Immature natural killer cell (primary cell): ENCODE measurements at regions not wholly inside any gene's neighbourhood (a gene's known extent, or its start where the extent isn't known, plus 50 kb on each side); places are given as distances from the start of the nearest gene placed in this dataset.

Source experiments
- DNase-seq, 3 donors: peaks; one replicate each; pipeline ENCODE4 v3.0.0; 2022; ENCODE audit warnings: mixed read lengths in 1 of 3
- H3K27ac Mint-ChIP-seq, 6 donors: one replicate each; pipeline ENCODE4 v1.8.0; 2020; ENCODE audit warnings: mixed read lengths in 6 of 6, mild to moderate bottlenecking in 5 of 6, inconsistent platforms in 4 of 6, moderate library complexity in 3 of 6
- H3K27me3 Mint-ChIP-seq, 3 donors: one replicate each; pipeline ENCODE4 v1.8.0; 2020 to 2021; ENCODE audit warnings: low read depth in 3 of 3, mild to moderate bottlenecking in 3 of 3, mixed read lengths in 3 of 3, moderate library complexity in 3 of 3, inconsistent platforms in 1 of 3
- H3K36me3 Mint-ChIP-seq, 3 donors: one replicate each; pipeline ENCODE4 v1.8.0; 2020; ENCODE audit warnings: mixed read lengths in 3 of 3, inconsistent platforms in 2 of 3, mild to moderate bottlenecking in 2 of 3
- H3K4me1 Mint-ChIP-seq, 2 donors: one replicate each; pipeline ENCODE4 v1.8.0; 2020; ENCODE audit warnings: inconsistent platforms in 2 of 2, mild to moderate bottlenecking in 2 of 2, mixed read lengths in 2 of 2, moderate library complexity in 1 of 2
- H3K4me3 Mint-ChIP-seq, 5 donors: one replicate each; pipeline ENCODE4 v1.8.0; 2020; ENCODE audit warnings: mild to moderate bottlenecking in 5 of 5, mixed read lengths in 5 of 5, inconsistent platforms in 3 of 5, moderate library complexity in 3 of 5
- H3K9me3 Mint-ChIP-seq, 6 donors: one replicate each; pipeline ENCODE4 v1.8.0; 2020; ENCODE audit warnings: mild to moderate bottlenecking in 6 of 6, mixed read lengths in 6 of 6, inconsistent platforms in 4 of 6, moderate library complexity in 3 of 6

DNA sequence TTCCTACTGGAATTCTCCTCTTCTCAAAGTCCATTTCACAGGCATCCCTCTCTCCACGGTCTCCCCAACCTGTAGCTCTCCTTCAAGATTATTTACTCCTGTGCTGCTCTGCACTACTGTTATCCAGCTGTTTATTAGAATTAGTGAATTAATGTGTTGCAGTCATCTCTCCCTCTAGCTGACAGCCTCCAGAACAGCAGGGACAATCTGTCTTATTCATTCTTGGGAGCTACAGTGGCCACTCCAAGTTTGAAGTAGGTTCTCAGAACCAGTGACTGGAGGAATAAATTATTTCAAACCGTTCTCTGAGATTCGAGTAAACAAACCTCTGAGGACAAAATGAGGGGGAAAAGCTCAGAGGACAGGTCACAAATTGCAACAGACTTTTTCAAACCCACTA, 330.9 kb downstream of the RRAGC start:
- no peaks in the 10 kb centered on the region for H3K9me3 Mint-ChIP-seq
- DNase-seq: no peak
- no peaks in the 10 kb centered on the region for H3K36me3 Mint-ChIP-seq
- H3K27me3 Mint-ChIP-seq: peaks cover 0 to 4% (median 4%) of the 10 kb centered on the region in 3 donors
- H3K4me3 Mint-ChIP-seq: no peak overlapping the region
- H3K4me1 Mint-ChIP-seq: peaks cover 11 to 12% of the 10 kb centered on the region in 2 donors
- H3K27ac Mint-ChIP-seq: peak overlapping the region in 1 of 6 donors; percentile 6

DNA sequence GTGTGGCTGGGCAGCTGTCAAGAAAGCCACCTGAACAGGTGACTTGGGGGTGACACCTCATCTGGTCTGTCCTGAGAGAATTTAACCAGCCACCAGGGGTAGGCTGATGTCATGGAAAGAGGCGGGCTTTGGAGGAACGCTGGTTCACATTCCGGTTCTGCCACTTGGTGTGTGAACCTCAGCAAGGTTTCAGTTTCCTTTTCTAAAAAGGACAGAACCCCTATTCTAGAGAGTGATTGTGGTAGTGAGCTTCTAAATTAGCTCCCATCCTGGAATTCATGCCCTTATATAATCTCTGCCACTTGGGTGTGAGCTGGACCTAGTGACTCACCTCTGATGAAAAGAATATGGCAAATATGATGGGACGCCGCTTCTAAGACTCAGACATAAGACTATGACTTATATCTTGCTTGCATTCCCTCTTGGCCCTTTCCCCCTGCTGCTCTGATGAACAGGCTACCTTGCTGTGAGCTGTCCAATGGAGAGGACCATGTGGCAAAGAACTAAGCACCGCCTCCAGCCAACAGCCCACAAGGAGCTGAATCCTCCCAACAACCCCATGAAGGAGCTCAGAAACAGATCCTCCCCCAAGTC, 332.1 kb downstream of the RRAGC start:
- Mint-ChIP-seq H3K36me3 (no peaks in the 10 kb centered on the region), H3K4me1 (peaks cover 11 to 12% of the 10 kb centered on the region in 2 donors), H3K9me3 (peaks cover 0 to 2% (median 0%) of the 10 kb centered on the region in 6 donors), H3K27ac (peak overlapping the region; percentile 2 to 84 (median 61)), H3K4me3 (peak overlapping the region; percentile 52 to 78 (median 56)), H3K27me3 (peaks cover 0 to 8% (median 5%) of the 10 kb centered on the region in 3 donors)
- DNase-seq: peak; percentile 48 to 58 (median 56)

DNA sequence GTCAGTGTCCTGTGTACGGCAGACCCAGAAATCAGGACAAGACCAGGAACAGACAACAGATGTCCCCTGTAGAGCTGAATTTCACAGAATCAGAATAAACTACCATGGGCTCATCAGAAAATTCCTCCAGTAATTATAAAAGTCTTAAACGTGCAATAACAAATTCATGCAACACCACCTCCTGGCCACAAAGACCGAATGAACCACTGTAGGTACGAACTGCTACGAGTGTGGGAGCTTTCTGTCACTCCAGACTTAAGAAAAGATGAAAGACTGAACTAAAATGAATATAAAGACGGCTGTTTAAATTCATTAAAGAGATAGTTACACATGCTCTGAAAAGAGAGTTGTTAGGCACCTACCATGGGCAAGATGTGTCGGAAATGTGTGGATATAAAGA, 333.5 kb downstream of the RRAGC start:
- H3K27me3 Mint-ChIP-seq: peaks cover 0 to 12% (median 5%) of the 10 kb centered on the region in 3 donors
- H3K27ac Mint-ChIP-seq: no peak overlapping the region
- no peak overlapping the region for H3K4me3 Mint-ChIP-seq

DNA sequence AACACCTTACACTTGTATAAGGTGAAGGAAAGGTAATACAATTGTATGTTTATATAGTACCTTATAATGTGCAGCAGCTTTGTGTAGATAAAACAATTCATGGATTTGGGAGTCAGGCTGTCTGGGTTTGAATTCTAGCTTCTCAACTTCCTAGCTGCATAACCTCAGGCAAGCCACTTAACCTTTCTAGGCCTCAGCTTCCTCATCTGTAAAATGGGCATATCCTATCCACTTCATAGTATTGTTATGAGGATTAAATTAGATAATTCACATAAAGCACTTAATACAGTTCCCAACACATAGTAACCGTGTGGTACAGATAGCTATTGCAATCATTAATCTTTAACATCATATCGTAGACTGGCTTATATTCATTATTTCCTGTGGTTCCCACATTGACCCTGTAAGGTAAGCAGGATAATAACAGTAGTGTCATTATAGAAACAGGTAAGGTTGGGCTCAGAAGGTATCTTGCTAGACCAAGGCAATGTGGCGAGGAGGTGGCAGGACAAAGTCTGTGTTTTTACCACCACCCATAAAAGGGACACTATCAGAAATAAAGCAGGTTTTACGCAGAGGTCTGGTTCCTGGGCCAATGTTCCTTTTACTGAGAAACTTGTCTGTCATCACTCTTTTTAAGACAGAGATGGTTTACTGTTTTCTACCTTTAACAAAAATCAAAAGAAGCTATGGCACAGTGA, 334.1 kb downstream of the RRAGC start:
- H3K27ac Mint-ChIP-seq: no peak overlapping the region
- H3K27me3 Mint-ChIP-seq: peaks cover 0 to 12% (median 5%) of the 10 kb centered on the region in 3 donors
- H3K4me1 Mint-ChIP-seq: peaks cover 11 to 12% of the 10 kb centered on the region in 2 donors
- H3K4me3 Mint-ChIP-seq: no peak overlapping the region
- H3K36me3 Mint-ChIP-seq: no peaks in the 10 kb centered on the region
- H3K9me3 Mint-ChIP-seq: peaks cover 0 to 2% (median 0%) of the 10 kb centered on the region in 6 donors
- no peak for DNase-seq

More for the DNA sequence above, 333.5 kb downstream of the RRAGC start:
- Mint-ChIP-seq H3K4me1 (peaks cover 11 to 12% of the 10 kb centered on the region in 2 donors), H3K36me3 (no peaks in the 10 kb centered on the region), H3K9me3 (peaks cover 0 to 2% (median 0%) of the 10 kb centered on the region in 6 donors)
- no peak for DNase-seq

DNA sequence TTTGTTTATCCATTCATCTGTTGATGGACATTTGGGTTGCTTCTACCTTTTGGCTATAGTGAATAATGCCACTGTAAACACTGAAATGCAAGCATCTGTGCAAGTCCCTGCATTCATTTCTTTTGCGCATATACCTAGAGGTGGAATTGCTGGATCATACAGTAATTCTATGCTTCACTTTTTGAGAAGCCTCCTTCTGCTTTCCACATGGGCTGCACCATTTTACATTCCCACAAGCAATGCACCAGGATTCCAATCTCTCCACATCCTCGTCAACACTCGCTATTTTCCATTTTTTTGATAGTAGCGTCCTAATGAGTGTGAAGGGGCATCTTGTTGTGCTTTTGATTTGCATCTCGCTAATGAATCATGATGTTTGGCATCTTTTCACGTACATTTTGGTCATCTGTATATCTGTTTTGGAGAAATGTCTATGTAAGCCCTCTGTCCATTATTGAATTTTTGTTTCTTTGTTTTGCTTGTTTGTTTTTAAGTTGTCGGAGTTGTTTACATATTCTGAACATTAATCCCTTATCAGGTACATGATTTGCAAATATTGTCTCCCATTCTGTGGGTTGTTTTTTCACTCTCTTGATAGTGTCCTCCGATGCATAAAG, 335.4 kb downstream of the RRAGC start:
- Mint-ChIP-seq H3K4me3 (no peak overlapping the region), H3K4me1 (peaks cover 11 to 12% of the 10 kb centered on the region in 2 donors), H3K9me3 (peaks cover 0 to 2% (median 0%) of the 10 kb centered on the region in 6 donors), H3K36me3 (no peaks in the 10 kb centered on the region), H3K27me3 (peaks cover 0 to 12% (median 5%) of the 10 kb centered on the region in 3 donors), H3K27ac (no peak overlapping the region)
- DNase-seq: no peak

DNA sequence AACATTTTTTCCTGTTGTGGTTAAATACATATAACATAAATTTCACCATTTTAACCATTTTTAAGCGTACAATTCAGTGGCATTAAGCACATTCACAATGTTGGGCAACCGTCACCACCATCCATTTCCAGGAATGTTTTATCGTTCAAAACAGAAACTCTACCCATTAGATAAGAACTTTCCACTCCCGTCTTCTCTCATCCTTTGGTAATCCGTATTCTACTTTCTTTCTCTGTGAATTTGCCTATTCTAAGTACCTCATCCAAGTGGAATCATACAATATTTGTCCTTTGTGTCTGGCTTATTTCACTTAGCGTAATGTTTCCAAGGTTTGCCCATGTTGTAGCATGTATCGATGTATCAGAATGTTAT, 336.0 kb downstream of the RRAGC start:
- H3K4me3 Mint-ChIP-seq: no peak overlapping the region
- peaks cover 0 to 12% (median 5%) of the 10 kb centered on the region in 3 donors for H3K27me3 Mint-ChIP-seq
- no peak for DNase-seq
- peaks cover 11 to 12% of the 10 kb centered on the region in 2 donors for H3K4me1 Mint-ChIP-seq
- no peaks in the 10 kb centered on the region for H3K36me3 Mint-ChIP-seq
- H3K27ac Mint-ChIP-seq: no peak overlapping the region
- H3K9me3 Mint-ChIP-seq: peaks cover 0 to 2% (median 0%) of the 10 kb centered on the region in 6 donors

DNA sequence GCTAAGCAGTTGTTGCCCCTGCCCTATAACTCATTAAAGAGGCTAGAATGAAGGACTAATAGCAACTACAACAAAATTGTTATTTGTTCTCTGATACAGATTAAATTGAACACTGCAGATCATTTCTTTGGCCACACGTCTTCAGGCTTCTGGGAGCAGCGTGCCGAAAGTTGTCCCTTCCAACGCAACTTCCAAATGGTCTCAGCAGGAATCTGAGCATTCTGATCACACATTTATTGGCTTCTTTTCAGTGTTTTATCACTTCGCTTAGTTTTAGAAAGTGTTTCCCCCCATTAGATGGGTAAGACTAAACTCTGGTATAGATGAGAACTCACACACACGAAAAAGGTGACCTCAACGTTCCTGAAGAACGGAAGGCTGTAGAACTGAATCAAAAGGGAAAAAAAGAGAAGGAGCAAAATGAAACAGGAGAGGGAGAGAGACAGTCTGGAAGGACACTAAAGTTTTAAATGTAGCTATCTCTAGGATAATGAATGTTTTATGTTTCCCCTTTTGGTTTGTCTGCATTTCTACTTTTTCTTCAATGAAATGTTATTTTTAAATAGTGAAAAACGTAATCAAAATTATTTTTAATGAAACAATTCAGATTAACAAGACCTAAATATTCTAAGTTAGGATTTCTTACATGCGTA, 336.5 kb downstream of the RRAGC start:
- Mint-ChIP-seq H3K9me3 (peaks cover 0 to 2% (median 0%) of the 10 kb centered on the region in 6 donors), H3K36me3 (no peaks in the 10 kb centered on the region), H3K4me1 (peaks cover 11 to 12% of the 10 kb centered on the region in 2 donors), H3K27me3 (peaks cover 0 to 12% (median 5%) of the 10 kb centered on the region in 3 donors), H3K4me3 (no peak overlapping the region), H3K27ac (no peak overlapping the region)
- no peak for DNase-seq

DNA sequence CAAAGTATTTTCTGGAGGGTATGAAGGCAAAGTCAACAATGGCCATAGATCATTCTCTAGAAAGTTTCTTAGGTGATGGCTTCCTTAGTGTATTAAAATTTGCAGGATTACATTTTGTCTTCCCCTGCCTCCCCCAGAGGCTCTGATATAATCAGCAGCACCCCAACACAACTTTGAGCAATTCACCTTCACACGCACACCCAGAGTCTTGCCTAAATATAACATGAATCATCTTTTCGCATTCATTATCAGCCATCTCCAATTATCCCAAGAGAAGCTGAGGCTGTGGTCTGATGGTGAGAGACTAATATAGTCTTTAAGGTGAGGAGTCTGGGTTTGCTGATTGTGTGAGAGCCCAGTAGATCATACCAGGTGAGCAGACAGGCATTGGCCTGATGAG, 343.0 kb downstream of the RRAGC start:
- Mint-ChIP-seq H3K9me3 (no peaks in the 10 kb centered on the region), H3K27me3 (peaks cover 0 to 7% (median 2%) of the 10 kb centered on the region in 3 donors), H3K36me3 (no peaks in the 10 kb centered on the region), H3K4me3 (no peak overlapping the region), H3K27ac (no peak overlapping the region), H3K4me1 (no peaks in the 10 kb centered on the region)
- DNase-seq: no peak

DNA sequence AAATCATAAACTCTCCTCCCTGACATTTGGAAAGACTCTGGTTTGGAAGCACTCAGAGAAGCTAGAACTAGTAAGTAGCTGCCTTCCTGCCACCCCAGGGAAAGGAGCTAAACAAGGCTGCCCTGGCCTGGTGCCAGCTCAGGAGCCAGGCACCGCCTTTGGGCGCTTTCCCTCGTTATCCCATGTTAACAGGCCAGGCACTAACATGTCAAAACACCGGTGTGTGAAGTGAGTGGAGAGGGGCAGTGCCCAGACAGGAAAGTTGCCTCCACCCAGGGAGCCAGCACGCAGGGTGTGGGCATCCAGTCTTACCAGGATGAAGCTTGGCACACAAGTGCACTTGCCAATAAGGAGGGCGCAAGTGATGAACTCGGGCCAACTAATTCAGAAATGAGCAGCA, 346.8 kb downstream of the RRAGC start:
- Mint-ChIP-seq H3K36me3 (no peaks in the 10 kb centered on the region), H3K27ac (no peak overlapping the region), H3K4me1 (no peaks in the 10 kb centered on the region), H3K4me3 (no peak overlapping the region), H3K9me3 (no peaks in the 10 kb centered on the region), H3K27me3 (peaks cover 0 to 8% (median 4%) of the 10 kb centered on the region in 3 donors)
- DNase-seq: no peak

DNA sequence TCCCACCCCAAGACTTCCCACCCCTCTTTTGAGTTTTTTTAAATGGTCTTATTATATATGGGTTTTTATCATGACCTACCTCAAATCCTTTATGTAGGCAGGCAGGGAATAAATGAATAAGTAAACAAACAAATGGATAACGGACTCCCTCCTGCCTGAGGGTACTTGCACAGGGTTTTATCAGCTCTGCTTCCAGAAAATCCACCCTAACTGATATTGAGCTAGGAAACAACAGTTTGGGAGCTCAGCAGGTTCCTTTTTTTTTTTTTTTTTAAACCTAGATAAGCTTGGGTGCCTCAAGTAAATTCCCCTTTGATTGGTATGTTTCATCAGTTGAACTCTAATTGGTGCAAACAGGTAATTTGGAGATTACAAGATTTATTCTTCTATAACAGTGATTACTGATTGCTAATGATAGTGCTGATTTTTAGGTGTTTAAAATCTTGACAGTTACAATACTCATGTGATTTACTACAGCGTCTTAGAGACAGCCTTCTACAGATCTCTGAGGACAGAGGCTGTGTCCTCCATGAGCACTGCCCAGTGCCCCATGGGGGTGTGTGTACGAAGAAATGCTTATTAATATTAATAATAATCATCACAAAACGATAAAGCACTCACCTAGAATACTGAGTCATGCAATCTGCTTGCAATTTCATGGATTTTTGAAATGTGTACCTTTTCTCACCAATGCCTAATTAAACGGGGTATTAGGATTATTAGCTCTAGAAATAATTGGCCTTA, 347.4 kb downstream of the RRAGC start:
- H3K27ac Mint-ChIP-seq: no peak overlapping the region
- no peaks in the 10 kb centered on the region for H3K36me3 Mint-ChIP-seq
- H3K27me3 Mint-ChIP-seq: peaks cover 0 to 8% (median 4%) of the 10 kb centered on the region in 3 donors
- no peak for DNase-seq
- no peak overlapping the region for H3K4me3 Mint-ChIP-seq
- no peaks in the 10 kb centered on the region for H3K9me3 Mint-ChIP-seq
- H3K4me1 Mint-ChIP-seq: no peaks in the 10 kb centered on the region

DNA sequence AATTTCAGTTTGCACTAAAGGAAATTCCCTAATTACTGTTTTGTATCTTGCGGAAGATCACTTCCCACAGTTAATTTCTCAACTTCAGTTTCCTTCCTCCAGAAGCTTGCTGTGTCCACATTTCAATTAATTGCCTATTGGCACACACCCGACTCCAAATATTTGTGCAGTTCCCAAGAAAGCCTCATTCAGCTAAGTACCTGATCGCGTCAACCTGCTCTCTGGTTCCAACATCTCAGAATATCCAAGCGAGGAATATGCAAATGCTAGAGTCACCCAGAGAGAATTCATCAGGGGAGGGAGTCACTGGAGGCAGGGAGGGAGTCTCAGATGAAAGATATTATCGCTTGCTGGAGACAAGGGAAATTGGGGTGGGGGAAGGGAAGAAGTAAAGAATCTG, 351.3 kb downstream of the RRAGC start:
- DNase-seq: no peak
- Mint-ChIP-seq H3K4me3 (no peak overlapping the region), H3K9me3 (no peaks in the 10 kb centered on the region), H3K27me3 (peaks cover 0 to 11% (median 7%) of the 10 kb centered on the region in 3 donors), H3K4me1 (no peaks in the 10 kb centered on the region), H3K27ac (no peak overlapping the region), H3K36me3 (no peaks in the 10 kb centered on the region)

DNA sequence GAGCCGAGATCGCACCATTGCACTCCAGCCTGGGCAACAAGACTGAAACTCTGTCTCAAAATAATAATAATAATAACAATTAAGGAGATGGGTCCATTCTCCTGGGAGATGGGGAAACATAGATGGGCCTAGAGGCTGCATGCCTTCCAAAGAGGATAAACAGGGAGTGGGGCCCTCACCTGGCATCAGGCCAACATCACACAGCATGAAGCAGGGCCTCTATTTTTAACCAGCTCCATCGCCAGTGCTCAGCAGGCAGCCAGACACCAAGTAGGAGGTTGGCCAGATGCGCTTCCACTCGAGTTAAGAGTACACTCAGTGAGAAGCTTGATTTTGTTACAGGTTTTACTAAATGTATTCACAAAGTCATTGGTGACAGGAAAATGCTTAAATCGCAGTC, 352.0 kb downstream of the RRAGC start:
- Mint-ChIP-seq H3K27me3 (peaks cover 0 to 11% (median 8%) of the 10 kb centered on the region in 3 donors), H3K4me1 (no peaks in the 10 kb centered on the region), H3K9me3 (no peaks in the 10 kb centered on the region), H3K36me3 (no peaks in the 10 kb centered on the region), H3K4me3 (no peak overlapping the region), H3K27ac (no peak overlapping the region)
- DNase-seq: no peak

DNA sequence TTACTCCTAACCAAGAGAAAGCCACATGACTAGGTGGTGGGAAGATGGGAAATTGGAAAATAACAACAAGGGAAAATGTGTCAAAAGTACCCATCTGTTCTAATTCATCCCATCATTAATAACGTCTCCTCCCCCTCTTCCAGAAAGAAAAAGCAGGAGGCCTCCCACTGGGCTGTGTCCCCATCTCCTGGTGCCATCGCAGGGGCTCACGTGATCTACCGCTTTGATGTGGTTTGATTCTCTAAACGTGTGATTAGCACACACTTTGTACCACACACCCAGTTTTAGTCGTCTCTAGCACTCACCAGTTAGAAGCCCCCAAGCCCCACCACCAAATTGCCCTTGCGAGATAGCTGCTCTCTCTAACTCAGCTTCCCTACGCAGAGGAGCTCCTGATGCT, 353.6 kb downstream of the RRAGC start:
- H3K4me3 Mint-ChIP-seq: no peak overlapping the region
- peaks cover 2 to 9% (median 8%) of the 10 kb centered on the region in 3 donors for H3K27me3 Mint-ChIP-seq
- no peaks in the 10 kb centered on the region for H3K4me1 Mint-ChIP-seq
- DNase-seq: no peak
- no peaks in the 10 kb centered on the region for H3K36me3 Mint-ChIP-seq
- no peaks in the 10 kb centered on the region for H3K9me3 Mint-ChIP-seq
- H3K27ac Mint-ChIP-seq: no peak overlapping the region
